Lung microvascular endothelial cell (primary cell): ENCODE measurements at regions not wholly inside any gene's neighbourhood (a gene's known extent, or its start where the extent isn't known, plus 50 kb on each side); places are given as distances from the start of the nearest gene placed in this dataset.

Source experiments
- DNase-seq, 2 donors: peaks; one replicate each; pipeline versions ENCODE4 v3.0.0 to v3.0.0-alpha.2; 2010; ENCODE audit warnings: low read depth in 2 of 2

DNA sequence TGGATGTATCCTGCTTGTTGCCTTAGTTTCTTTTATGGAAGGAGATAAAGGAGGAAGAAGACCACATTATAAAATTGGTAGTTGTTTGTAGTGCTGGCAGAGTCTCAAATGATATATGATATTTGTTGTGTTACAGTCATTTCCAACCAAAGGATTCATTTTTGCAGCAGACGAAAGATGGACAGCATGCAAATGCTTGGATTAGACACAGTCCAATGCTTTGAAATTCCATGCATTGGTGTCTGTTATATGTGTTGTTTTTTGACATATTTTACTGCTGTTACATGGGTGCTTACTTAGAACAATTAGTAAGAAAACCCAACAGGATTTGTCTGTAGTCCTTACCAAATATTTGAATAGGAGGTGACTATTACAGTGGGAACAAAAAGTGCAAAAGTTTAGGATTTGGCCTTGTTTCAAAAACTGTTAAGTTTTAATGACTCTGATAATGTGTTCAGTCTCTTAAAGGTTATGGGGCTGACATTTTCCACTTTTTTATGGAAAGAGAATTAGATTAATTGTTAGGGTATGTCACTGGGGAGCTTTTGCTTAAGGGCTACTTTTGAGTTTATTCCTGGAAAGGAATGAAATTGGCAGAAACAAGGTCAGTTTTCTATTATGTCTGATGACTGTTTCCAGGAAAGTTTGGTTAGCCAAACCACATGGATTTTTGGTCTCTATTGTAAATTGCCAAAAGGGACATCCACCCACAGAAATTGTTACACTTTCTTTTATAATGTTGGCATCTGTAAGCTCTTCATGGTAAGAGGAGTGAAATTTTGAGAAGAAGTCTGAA, 229.4 kb upstream of the MMADHC start:
- DNase-seq, result no peak

DNA sequence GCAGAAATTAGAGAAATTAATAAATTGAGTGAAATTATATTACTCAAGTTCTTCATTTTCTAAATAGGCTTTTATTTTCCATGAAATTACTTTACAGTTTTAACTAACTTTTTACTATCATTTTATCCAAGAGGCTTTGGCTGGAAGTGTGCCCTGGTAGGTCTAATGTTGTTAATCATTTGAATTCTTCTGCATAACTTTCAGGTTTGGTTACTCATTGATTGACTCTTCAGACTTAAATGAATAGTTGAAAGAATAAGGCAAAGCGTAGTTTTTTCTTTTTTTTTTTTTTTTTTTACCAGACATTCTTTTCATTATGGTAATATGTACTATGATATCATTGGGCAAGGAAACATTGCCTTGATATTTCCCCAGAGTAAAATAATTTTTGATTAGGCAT, 228.4 kb upstream of the MMADHC start:
- no peak for DNase-seq

DNA sequence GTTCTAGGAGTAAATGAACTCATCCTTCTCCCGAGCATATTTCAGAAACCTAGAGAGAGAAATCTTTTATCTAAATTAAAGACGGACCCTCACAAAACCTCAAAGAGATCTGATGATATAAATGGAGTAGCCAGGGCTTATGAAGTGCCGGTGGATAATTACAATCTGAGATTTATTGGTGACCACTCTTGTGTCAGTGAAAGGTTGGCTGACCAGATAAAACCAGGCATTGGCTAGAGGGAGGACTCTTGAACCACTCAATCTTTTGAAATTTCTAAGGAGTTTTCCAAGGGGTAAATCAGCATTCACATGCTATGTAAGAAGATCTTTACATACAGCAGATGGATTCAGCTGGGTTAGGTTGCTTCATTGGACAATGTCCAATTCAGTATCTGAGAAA, 227.3 kb upstream of the MMADHC start:
- no peak for DNase-seq

DNA sequence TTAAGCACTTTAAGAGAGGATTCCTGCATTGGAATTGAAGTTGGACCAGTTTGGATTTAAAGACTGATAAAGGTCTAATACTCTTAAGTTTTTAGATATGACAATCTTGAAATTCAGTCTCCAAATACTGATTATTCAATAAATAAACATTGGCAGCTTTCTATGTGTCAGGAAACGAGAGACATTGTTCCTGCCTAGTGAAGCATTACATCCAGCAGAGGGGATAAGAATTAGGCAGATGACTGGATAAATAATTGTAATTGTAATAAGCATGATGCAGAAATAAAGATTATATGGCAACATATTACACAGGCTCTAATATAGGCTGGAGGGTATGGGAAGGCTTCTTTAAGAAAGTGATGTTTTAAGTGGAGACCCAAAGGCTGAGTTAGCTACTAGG, 226.5 kb upstream of the MMADHC start:
- DNase-seq, result no peak

DNA sequence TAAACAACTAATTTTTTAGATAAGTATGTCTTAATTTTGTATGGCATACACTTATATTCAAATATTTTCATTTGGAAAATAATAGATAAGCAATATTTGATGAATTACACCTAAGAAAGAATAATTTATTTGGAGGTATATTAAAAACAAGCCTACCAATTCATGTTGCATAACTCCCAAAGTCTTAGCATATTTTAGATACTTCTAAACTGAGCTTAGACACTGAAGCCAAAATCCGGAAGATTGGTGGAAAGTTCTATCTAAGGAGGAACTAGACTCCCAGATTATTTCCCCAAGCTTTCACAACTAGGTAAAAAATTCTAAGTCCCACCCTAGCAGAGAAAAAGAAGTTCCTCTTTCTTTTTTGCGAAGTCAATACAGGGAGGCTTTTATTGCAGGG, 221.0 kb upstream of the MMADHC start:
- DNase-seq, result no peak

DNA sequence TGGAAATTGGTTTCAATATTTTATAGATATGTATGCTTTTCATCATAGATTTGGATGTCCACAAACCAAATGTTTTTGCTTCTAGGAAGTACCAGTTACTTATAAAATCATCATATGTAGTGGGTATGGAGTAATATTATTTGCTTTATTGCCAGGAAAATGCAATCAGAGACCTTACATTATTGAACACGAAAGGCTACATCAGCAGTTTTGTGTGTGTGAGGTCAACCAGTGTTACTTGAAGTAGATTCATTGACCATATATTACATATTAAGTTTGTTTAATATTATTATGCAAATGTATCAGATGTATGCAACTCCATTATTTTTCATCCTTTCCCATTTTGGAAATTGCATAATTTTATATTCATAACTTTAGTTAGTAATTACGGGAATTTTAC, 219.1 kb upstream of the MMADHC start:
- no peak for DNase-seq

DNA sequence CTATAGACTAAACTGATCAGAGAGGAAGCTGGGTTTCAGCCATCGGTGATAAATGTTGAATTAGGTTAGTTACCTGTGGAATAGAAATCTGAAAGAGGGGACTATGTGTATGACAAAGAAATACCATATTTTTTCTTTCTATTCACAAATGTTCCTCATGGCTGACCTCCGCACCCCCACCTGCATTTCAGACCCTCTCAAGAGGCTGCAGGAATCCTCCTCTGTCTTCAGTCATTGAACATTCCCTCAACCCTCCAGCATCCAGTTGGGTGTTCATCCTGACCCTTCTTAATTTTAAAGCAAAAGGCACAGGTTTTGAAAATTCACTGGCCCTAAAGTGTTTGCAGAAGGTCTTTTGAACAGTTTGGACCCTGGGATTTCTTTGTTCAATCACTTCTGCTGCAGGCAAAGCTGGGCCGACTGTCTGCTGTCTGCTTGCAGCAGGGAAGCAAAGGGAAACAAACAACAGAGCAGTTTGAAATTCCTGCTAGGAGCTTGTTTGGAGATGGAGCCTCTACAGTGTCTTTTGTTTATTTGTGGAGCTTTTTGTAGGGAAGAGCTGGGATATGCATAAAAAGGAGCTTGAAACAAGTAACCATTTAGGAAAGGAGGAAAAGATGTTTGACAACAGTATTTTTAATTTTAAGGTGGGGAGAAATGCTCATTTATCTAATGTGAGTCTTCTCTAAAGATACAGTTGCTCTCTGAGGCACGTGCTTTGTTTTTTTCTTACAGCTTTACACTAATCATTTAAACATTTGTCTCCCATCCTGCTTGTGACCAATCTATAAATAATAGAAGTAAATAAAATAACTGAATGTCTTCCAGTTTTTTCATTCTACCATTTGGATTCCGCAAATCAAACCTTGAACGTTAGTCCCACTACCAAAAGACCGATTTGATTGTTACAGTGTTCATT, 213.3 kb upstream of the MMADHC start:
- no peak for DNase-seq

DNA sequence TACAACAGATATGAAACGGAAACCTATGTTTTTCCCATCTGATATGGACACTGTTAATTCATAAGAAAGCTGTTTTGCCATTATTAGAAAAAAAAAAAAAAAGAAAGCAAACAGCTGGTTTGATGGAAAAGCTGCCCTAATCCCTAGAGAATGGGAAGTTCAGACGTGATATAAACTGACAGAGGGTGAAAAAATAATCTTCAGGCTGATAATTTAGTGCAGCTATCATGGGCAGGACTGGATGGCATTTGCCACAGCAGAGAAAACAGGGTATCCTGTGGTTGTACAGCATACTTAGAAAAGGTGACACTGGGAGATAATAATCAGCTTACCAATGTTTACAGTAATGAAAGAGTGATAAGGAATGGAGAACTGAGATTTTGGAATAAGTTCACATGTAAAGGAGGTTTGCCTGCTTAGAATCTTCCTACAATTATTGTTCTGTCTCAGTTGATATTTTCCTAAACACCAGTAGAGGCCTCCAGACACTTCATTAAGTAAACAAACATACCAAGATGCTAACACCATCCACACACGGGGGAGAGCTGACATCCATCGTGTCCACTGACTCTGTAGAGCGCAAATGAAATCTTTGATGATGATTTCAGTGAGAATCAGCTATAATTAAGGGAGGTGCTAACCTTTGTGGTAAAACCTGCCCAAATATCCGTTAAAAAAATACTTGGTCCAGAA, 211.6 kb upstream of the MMADHC start:
- peak; percentile 7 to 61 for DNase-seq

DNA sequence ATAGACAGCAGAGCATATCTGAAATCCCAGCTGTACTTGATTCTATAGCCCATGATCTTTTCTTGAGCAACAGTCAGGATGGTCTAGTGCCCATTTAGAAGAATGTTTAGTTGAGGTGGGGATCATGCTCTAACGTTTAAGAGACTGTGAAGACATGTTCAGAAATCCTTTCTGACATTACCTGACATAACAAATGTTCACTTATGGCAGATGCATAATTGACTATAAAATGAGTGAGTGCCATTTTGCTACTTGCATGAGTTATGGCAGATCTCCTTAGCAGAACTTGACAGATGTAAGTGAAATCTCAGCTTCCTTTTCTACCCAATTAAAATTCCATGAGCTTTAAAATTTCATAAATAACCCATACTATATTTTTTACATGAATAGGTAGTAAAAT, 209.5 kb upstream of the MMADHC start:
- no peak for DNase-seq

DNA sequence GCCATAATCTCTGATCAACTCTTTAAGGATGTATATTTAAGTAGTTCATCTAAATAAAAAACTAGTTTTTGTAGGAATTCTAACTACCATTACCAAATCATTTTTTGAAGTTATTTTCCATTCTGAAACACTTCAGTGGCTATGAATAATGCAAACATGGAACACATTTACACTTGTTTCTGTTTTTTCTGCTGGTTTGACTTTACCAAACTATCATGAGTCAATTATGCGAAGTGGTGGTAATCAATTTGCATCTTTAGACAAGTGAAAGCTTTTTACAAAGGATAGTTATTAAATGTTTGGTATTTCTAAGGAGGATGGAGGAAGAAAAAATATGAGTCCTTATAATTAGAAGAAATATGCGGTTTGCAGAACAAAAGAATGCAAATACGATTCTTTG, 202.0 kb upstream of the MMADHC start:
- DNase-seq, result no peak

DNA sequence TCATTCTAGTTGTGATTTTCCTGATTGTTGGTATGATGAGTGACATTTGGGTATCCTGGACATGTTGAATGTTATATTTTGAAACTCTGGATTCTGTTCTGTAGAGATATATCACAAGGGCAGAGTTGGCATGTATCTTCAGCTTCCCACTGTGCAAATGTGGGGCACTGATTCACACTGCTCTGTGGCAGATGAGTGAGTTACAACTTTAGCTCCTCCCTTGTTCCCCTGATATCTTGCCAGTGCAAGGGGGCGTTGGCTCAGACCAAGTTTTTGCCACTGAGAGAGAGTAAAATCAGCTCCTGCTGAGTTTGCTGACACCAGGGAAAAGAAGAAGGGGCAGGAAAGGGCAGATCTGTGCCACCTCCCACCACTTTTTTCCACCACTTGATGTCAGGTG, 199.6 kb upstream of the MMADHC start:
- DNase-seq, result no peak

DNA sequence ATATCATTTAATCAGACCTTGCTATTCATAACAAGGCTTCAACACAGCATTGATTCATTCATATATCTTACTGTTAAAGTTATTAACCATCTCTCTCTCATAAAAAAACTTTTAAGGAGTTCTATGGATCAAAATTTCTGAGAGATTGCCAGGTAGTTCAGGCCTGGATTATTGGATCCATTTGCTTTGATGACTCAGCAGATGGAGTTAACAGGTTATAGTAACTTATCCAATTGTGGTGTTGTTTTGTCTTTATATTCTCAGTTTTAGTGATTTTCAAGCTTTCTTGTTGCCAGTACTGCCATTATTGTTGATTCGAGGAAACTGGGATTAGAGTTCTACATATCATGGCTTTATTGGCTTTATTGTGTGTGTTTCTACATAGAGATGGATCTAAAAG, 195.7 kb upstream of the MMADHC start:
- DNase-seq, result no peak

DNA sequence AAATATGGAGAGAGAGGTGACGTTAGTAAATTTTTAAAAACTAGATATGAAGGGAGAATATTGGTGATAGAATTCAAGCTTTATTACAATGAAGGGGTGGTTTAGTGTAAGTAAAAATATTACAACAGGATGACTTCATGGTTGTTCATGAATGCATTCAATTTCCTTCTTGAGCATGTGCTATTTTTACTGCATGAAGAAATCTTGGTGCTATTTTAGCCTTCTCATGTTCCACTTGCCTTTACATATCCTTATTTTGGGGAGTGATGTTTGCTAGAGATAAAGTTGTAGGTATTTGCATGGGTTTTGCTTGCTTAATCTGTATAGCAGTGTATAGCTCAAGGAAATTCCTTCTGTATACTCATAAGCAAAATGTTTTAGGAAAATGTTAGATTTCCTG, 195.0 kb upstream of the MMADHC start:
- no peak for DNase-seq

DNA sequence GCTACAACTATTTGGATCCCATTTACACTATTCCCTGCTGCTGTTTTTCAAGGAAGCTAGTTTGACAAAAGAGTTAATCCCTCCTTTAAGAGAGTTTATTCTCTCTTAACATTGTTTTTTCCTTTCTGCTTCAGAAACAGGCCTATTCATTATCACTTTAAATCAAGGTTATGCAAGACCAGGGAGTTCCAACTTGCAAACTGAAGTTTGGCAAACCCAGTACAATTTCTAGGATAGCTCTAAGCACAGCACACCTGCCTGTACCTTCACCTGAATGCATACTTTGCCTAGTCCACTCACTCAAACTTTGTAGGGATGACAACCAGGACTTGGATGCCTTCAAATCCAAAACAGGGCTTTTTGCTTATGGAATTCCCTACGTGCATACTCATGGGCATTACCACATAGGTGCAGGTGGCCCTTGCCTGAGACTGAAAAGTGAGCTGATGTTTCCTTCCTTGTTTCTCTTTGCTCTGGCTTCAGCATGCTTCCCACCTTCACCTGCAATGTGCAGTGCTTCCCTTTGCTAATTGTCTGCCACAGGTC, 193.8 kb upstream of the MMADHC start:
- DNase-seq, result no peak

DNA sequence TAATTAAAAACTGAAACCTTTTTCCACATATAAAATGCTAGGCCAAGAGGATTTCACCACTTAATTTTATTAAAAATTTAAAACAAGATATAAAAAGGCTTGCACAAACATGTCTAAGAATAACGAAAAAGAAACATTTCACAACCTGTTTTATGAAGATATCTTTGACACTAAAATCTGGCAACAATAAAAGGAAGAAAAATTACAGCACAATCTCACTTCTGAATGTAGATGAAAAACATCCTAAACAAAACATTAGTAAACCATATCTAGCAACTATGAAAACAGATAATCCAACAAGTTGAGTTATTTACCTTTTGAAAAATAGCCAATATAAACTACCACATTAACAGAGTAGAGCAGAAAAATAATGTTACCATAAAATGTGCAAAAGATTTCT, 185.4 kb upstream of the MMADHC start:
- peak in 1 of 2 donors; percentile 27 for DNase-seq

DNA sequence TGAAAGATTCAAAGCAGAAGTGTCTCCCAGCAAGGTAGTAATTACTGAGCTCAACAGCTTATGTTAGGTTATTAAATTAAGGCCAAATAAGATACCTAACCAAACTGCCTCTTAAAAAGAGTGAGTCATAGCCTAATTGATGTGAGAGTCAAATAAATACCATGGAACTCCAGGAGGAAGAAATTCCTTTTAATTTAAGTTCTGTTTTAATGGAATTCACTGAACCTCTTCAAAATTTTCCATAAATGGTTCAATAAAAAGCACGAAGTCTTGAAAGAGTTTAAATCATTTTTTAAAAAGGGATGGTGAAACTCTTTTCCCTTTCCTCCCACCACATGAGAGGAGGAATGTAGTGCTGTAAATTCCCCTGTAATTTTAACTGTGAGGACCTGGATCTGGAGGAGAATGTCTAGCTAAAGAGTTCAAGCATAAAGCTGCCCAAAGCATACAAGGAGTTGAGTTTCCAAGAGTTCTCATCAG, 180.8 kb upstream of the MMADHC start:
- peak in 1 of 2 donors; percentile 27 for DNase-seq

DNA sequence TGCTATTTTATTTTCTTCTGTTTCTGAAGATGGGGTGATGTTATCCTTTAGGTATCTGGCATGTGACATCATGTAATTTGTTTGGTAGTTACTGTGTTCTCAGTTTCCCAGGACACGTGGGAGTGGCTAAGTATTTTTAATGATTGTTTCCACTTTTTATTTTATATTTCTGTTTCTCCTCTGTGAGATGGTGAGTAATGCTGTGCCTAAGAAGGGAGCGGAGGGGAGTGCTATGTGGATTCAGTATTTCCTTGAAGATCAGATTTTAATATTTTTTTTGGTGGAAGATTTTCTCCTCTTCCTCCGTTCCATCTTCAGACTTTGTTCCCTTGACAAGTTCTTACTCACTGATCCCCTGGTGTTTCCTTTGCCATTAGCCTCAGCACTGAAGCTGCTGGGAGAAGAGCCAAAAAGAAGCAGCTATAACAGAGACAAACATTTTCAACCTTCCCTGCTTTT, 180.0 kb upstream of the MMADHC start:
- DNase-seq, result peak in 1 of 2 donors; percentile 75

DNA sequence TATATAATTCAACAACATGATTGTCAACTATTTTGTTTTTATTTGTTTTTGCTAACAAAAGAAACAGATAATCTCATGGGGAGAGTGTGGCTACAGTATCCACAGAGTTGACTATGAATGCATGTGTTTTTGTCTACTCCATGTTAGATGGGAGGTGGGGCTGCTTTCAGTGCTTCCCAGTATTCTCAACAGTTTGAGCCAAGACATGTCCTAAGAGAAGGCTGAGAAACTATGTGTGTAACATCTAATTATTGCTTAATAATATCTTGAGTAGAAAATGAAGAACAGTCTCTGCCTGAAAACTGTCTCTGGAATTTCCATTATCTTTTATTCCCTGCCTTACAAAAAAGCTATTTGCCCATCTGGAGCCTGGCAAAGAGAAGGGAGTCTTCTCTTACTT, 178.8 kb upstream of the MMADHC start:
- no peak for DNase-seq

DNA sequence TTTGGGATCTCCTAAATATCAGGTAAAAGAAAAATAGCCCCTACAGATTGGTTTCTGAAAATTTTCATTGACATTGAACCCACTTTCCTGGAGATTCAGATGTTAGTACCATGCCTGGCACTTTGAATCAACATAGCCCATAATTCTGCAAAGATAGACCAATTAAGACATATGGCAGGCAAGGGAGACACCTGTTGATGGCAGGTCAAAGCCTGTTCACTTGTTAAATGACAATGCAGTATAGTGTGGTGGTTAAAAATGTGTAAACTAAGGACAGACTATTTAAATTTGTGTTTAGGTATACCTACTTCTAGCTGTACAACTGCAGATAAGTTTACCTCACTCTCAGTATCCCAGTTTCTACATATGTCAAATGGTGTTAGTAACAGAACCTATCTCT, 178.1 kb upstream of the MMADHC start:
- no peak for DNase-seq

DNA sequence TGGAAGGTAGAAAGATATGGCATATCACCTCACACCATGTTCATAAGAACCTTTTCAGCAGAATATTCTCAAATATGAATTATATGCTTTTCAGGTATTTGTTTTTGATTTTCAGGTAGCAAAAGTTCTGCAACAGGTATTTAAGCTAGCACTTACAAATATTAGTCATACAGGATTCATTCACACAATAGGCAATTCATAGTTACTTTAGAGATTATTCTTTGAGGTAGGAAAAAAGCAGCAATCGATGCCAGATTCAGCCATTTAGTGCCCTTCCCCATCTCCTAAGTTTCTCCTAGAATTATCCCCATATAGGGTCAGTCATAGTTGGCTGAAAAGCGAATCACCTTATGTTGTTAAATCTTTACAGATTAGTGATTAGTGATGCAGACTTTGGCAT, 177.4 kb upstream of the MMADHC start:
- DNase-seq, result no peak

DNA sequence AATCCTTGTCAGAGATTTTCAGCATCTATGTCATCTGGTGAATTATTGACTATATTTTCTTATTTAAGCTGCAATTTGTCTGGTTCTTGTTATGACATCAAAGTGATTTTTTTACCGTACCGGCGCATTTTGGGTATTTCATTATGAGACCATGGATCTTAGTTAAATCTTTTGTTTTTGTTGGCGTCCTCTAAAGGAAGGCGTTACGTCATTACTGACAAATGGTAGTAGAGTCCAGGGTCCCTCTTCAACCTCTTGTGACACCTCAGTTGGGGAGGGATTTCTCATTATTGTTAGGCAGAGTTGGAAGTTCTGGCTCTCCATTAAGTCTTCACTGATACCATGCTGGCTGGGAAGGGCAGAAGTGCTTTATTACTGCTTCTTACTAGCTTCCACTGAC, 175.8 kb upstream of the MMADHC start:
- DNase-seq, result no peak

DNA sequence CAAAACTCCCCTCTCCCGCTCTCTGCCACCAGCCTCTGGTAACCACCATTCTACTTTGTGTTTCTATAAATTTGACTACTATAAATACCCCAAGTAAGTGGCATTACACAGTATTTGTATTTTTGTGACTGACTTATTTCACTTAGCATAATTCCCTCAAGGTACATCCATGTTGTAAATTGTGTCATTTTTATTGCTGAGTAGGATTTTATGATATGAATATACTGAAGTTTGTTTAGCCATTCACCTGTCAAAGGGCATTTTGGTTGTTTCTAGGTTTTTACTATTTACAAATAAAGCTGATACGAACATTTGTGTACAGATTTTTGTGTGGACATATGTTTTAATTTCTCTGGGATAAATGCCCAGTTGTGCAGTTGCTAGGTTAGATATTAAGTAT, 174.0 kb upstream of the MMADHC start:
- DNase-seq, result no peak
